ENCODE measurements at regions not wholly inside any gene's neighbourhood (a gene's known extent, or its start where the extent isn't known, plus 50 kb on each side); places are given as distances from the start of the nearest gene placed in this dataset.

- H3K4me1 Mint-ChIP-seq = peaks cover 26 to 32% of the 10 kb centered on the region in 2 experiments
- Histone ChIP-seq H2BK120ac (ENCODE audit: low read depth, low read length, poor library complexity, severe bottlenecking) (no peak overlapping the region), H4K91ac (ENCODE audit: insufficient read length, low read depth, low read length) (no peak overlapping the region), H3K4me2 (ENCODE audit: insufficient read depth, insufficient read length, low read length) (no peak overlapping the region), H3K9me3 (ENCODE audit: control insufficient read depth, low read depth, low read length) (no peaks in the 10 kb centered on the region), H2BK20ac (ENCODE audit: low read depth, low read length, poor library complexity, severe bottlenecking) (no peak overlapping the region), H4K5ac (ENCODE audit: insufficient read length, low read depth, low read length) (no peak overlapping the region), H3K23me2 (ENCODE audit: insufficient read length, low read depth, low read length, poor library complexity, severe bottlenecking) (no peaks in the 10 kb centered on the region), H3K27me3 (ENCODE audit: insufficient read depth, low read length) (no peaks in the 10 kb centered on the region), H3K14ac (ENCODE audit: insufficient read depth, low read length) (no peak overlapping the region), H3K4me1 (ENCODE audit: insufficient read depth, low read length) (no peaks in the 10 kb centered on the region; the same call in 1 of the 2 replicates), H3K4ac (ENCODE audit: low read depth, low read length) (no peak overlapping the region), H3K27ac (ENCODE audit: insufficient read length, low read depth, low read length) (no peak overlapping the region), H3K23ac (ENCODE audit: insufficient read length, low read depth, low read length) (no peak overlapping the region), H3K79me1 (ENCODE audit: insufficient read depth, low read depth, low read length, poor library complexity, severe bottlenecking) (no peaks in the 10 kb centered on the region), H4K20me1 (ENCODE audit: control insufficient read depth, insufficient read depth, insufficient read length) (no peaks in the 10 kb centered on the region), H3K79me2 (ENCODE audit: insufficient read depth, low read length) (no peaks in the 10 kb centered on the region), H2AK5ac (ENCODE audit: insufficient read length, low read length) (no peak overlapping the region), H2BK5ac (ENCODE audit: insufficient read length, low read length) (no peak overlapping the region), H3K56ac (ENCODE audit: insufficient read length, low read depth, low read length) (no peak overlapping the region), H2BK12ac (ENCODE audit: insufficient read length, low read depth, low read length) (no peak overlapping the region), H3K18ac (ENCODE audit: insufficient read length, low read depth, low read length) (no peak overlapping the region), H3K9ac (ENCODE audit: extremely low read depth, insufficient read length, low read length) (no peak overlapping the region), H4K8ac (replicated peaks; ENCODE audit: insufficient read length, low read depth, low read length) (no peak overlapping the region), H2AFZ (ENCODE audit: low read length) (no peak overlapping the region), H3T11ph (ENCODE audit: low read length) (no peak overlapping the region), H2BK15ac (ENCODE audit: low read depth, low read length) (no peak overlapping the region)
- no peaks in the 10 kb centered on the region; a peak in 1 of 5 replicates for H3K9me3 Mint-ChIP-seq
- H3K27me3 Mint-ChIP-seq (ENCODE audit: low read depth) = peaks cover 16% of the 10 kb centered on the region
- H3K36me3 Mint-ChIP-seq (ENCODE audit: insufficient read depth in 1 of 3, low read depth in 3 of 3) = no peaks in the 10 kb centered on the region
- TF ChIP-seq, protein P1, sequence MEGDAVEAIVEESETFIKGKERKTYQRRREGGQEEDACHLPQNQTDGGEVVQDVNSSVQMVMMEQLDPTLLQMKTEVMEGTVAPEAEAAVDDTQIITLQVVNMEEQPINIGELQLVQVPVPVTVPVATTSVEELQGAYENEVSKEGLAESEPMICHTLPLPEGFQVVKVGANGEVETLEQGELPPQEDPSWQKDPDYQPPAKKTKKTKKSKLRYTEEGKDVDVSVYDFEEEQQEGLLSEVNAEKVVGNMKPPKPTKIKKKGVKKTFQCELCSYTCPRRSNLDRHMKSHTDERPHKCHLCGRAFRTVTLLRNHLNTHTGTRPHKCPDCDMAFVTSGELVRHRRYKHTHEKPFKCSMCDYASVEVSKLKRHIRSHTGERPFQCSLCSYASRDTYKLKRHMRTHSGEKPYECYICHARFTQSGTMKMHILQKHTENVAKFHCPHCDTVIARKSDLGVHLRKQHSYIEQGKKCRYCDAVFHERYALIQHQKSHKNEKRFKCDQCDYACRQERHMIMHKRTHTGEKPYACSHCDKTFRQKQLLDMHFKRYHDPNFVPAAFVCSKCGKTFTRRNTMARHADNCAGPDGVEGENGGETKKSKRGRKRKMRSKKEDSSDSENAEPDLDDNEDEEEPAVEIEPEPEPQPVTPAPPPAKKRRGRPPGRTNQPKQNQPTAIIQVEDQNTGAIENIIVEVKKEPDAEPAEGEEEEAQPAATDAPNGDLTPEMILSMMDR (conservative IDR thresholded peaks at IDR 0.05) = no peak
- no CpG with 5 or more reads among the region's 10 CpGs for WGBS (ENCODE audit: extremely low coverage, insufficient read length, low lambda C conversion rate)
- no peak for DNase-seq
- no peak overlapping the region for H3K4me3 Mint-ChIP-seq
- H3K27ac Mint-ChIP-seq = no peak overlapping the region
Observed at GRCh38 chr10:121690152-121690848, 92.1 kb upstream of the FGFR2 start.
